A549 (cell line): ENCODE measurements at regions not wholly inside any gene's neighbourhood (a gene's known extent, or its start where the extent isn't known, plus 50 kb on each side); places are given as distances from the start of the nearest gene placed in this dataset.

Experiments
- RAD21 ChIP-seq, 2 experiments: fragments of >200 bp in 1 of 2; sonication (Bioruptor Twin) in 1 of 2; formaldehyde crosslinking in 1 of 2; IDR thresholded peaks in 1 of 2; conservative IDR thresholded peaks in 1 of 2; 2 replicates in 1 of 2; 3 replicates in 1 of 2; pipeline ENCODE4 v1.6.1; 2012 to 2018; ENCODE audit warnings: inconsistent platforms in 1 of 2
- TF ChIP-seq, protein P1 (sequence below): IDR thresholded peaks from 2 replicates; pipeline ENCODE4 v1.6.1; 2012
- TF ChIP-seq, protein P2 (sequence below): fragments of 200-600 bp; sonication (generic); IDR thresholded peaks from 2 replicates; pipeline ENCODE4 v1.6.1; 2016; ENCODE audit warnings: antibody characterized with exemption, mild to moderate bottlenecking, moderate library complexity
- TF ChIP-seq, protein P3 (sequence below): fragments of 250-450 bp; sonication (Bioruptor Pico); IDR thresholded peaks from 2 replicates; pipeline ENCODE4 v1.5.0; 2021; ENCODE audit warnings: mild to moderate bottlenecking, moderate library complexity, borderline replicate concordance

DNA sequence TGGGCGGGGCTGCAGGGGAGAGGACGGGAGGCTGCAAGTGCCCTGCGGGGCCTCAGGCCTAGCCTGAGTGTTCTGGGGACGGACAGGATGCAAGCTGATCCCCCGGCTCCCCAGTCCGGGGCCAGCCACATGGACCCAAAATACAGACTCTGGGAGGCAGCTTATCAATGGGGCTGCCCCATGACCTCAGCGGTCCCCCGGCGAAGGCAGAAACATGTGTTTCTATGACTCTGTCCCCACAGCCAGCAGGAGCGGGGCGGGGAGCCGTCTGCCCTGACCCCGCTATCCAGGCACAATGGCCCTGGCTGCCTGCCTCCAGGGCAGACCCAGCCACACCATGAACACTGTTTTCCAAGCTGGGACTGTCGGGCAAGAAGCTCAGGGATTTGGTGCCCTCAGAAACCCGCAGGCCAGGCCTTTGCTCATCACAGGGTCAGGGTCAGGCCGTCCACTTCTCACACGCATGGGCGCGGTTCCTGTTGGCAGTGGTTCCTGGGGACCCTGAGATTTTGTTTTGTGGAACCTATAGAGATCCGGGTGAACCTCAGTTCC lies 75.0 kb downstream of the RFLNA start:
- TF ChIP-seq, protein P1, sequence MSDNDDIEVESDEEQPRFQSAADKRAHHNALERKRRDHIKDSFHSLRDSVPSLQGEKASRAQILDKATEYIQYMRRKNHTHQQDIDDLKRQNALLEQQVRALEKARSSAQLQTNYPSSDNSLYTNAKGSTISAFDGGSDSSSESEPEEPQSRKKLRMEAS, result peak; percentile 46
- TF ChIP-seq RAD21 (conservative IDR thresholded peaks at IDR 0.05 in 1 of 2, IDR thresholded peaks at IDR 0.05 in 1 of 2), result no peak
- TF ChIP-seq, protein P2, sequence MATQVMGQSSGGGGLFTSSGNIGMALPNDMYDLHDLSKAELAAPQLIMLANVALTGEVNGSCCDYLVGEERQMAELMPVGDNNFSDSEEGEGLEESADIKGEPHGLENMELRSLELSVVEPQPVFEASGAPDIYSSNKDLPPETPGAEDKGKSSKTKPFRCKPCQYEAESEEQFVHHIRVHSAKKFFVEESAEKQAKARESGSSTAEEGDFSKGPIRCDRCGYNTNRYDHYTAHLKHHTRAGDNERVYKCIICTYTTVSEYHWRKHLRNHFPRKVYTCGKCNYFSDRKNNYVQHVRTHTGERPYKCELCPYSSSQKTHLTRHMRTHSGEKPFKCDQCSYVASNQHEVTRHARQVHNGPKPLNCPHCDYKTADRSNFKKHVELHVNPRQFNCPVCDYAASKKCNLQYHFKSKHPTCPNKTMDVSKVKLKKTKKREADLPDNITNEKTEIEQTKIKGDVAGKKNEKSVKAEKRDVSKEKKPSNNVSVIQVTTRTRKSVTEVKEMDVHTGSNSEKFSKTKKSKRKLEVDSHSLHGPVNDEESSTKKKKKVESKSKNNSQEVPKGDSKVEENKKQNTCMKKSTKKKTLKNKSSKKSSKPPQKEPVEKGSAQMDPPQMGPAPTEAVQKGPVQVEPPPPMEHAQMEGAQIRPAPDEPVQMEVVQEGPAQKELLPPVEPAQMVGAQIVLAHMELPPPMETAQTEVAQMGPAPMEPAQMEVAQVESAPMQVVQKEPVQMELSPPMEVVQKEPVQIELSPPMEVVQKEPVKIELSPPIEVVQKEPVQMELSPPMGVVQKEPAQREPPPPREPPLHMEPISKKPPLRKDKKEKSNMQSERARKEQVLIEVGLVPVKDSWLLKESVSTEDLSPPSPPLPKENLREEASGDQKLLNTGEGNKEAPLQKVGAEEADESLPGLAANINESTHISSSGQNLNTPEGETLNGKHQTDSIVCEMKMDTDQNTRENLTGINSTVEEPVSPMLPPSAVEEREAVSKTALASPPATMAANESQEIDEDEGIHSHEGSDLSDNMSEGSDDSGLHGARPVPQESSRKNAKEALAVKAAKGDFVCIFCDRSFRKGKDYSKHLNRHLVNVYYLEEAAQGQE, result no peak
- TF ChIP-seq, protein P3, sequence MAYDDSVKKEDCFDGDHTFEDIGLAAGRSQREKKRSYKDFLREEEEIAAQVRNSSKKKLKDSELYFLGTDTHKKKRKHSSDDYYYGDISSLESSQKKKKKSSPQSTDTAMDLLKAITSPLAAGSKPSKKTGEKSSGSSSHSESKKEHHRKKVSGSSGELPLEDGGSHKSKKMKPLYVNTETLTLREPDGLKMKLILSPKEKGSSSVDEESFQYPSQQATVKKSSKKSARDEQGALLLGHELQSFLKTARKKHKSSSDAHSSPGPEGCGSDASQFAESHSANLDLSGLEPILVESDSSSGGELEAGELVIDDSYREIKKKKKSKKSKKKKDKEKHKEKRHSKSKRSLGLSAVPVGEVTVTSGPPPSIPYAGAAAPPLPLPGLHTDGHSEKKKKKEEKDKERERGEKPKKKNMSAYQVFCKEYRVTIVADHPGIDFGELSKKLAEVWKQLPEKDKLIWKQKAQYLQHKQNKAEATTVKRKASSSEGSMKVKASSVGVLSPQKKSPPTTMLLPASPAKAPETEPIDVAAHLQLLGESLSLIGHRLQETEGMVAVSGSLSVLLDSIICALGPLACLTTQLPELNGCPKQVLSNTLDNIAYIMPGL, result no peak
